B cell (primary cell): ENCODE measurements at regions not wholly inside any gene's neighbourhood (a gene's known extent, or its start where the extent isn't known, plus 50 kb on each side); places are given as distances from the start of the nearest gene placed in this dataset.

Experiments
- ATAC-seq: fragments of 200-7000 bp; cut with Tn5 transposase; one replicate; pipeline ENCODE4 v1.10.0; 2021; ENCODE audit warnings: low read depth, mild to moderate bottlenecking, moderate number of reproducible peaks, moderate library complexity
- CTCF ChIA-PET: fragments of 350-600 bp; sonication (Branson Sonifier 250); formaldehyde crosslinking; loops from one replicate; lab custom pipeline; 2021; ENCODE audit warnings: antibody characterized with exemption, inconsistent platforms; lab: Charles Lee
- POLR2A ChIA-PET: fragments of 350-600 bp; sonication (Branson Sonifier 250); formaldehyde crosslinking; loops from one replicate; lab custom pipeline; 2021; ENCODE audit warnings: antibody characterized with exemption; lab: Charles Lee
- DNase-seq: peaks from one replicate; pipeline ENCODE4 v3.0.0; 2013
- H2AFZ ChIP-seq: 2 replicates; pipeline ENCODE4 v1.6.1; 2012; ENCODE audit warnings: mild to moderate bottlenecking, low read depth, low read length; ENCODE audit not compliant: insufficient read depth, poor library complexity, severe bottlenecking
- H3K27ac ChIP-seq, 2 donors: 1 replicate in 1 of 2; 2 replicates in 1 of 2; pipeline ENCODE4 v1.5.1; 2012 to 2013; ENCODE audit warnings: low read length in 2 of 2, mild to moderate bottlenecking in 2 of 2, moderate library complexity in 1 of 2
- H3K27me3 ChIP-seq, 4 experiments: fragments of 200-600 bp in 1 of 4; sonication (generic) in 1 of 4; replicated peaks in 1 of 4; 1 replicate in 2 of 4; 2 replicates in 2 of 4; pipeline versions ENCODE4 v1.6.1 to v1.7.0; 2013 to 2016; ENCODE audit warnings: low read length in 3 of 4, mild to moderate bottlenecking in 2 of 4, mixed read lengths in 1 of 4, moderate library complexity in 1 of 4; ENCODE audit not compliant: insufficient read depth in 4 of 4, control insufficient read depth in 3 of 4; ENCODE audit errors: control extremely low read depth in 1 of 4
- H3K36me3 ChIP-seq, 2 experiments: replicated peaks in 1 of 2; 1 replicate in 1 of 2; 2 replicates in 1 of 2; pipeline versions ENCODE4 v1.6.1 to v1.7.1; 2013; ENCODE audit warnings: low read length in 1 of 2; ENCODE audit not compliant: insufficient read depth in 2 of 2, control insufficient read depth in 1 of 2; ENCODE audit errors: control extremely low read depth in 1 of 2, extremely low read depth in 1 of 2
- H3K4me1 ChIP-seq, 2 donors: fragments of 200-600 bp in 1 of 2; sonication (generic) in 1 of 2; 1 replicate in 1 of 2; 2 replicates in 1 of 2; pipeline versions ENCODE4 v1.5.1 to v1.6.1; 2013 to 2017; ENCODE audit warnings: low read length in 2 of 2; ENCODE audit not compliant: control insufficient read depth in 2 of 2, insufficient read depth in 2 of 2
- H3K4me2 ChIP-seq: replicated peaks from 2 replicates; pipeline ENCODE3; 2012; ENCODE audit warnings: mild to moderate bottlenecking, low read depth, low read length; ENCODE audit not compliant: poor library complexity, severe bottlenecking
- H3K4me3 ChIP-seq, 5 experiments: fragments of 200-600 bp in 1 of 5; sonication (generic) in 1 of 5; 1 replicate in 3 of 5; 2 replicates in 2 of 5; pipeline versions ENCODE4 v1.5.1 to v1.7.0; 2011 to 2016; ENCODE audit warnings: low read length in 4 of 5, mild to moderate bottlenecking in 4 of 5, low read depth in 2 of 5, control low read depth in 1 of 5, moderate library complexity in 1 of 5; ENCODE audit not compliant: insufficient read depth in 1 of 5; ENCODE audit errors: control extremely low read depth in 1 of 5, extremely low read depth in 1 of 5
- H3K79me2 ChIP-seq: fragments of 200-600 bp; sonication (generic); one replicate; pipeline ENCODE4 v1.6.0; 2016; ENCODE audit warnings: low read length; ENCODE audit not compliant: control insufficient read depth, insufficient read depth
- H3K9ac ChIP-seq: fragments of 200-600 bp; sonication (generic); 2 replicates; pipeline ENCODE4 v1.6.1; 2017; ENCODE audit warnings: mild to moderate bottlenecking, low read length, moderate library complexity
- H3K9me3 ChIP-seq, 3 donors: one replicate each; pipeline versions ENCODE4 v1.6.1 to v1.7.1; 2013; ENCODE audit warnings: low read length in 2 of 3; ENCODE audit not compliant: control insufficient read depth in 2 of 3, insufficient read depth in 1 of 3; ENCODE audit errors: control extremely low read depth in 1 of 3
- H4K20me1 ChIP-seq: 2 replicates; pipeline ENCODE4 v1.6.0; 2012; ENCODE audit warnings: mild to moderate bottlenecking, low read length; ENCODE audit not compliant: insufficient read depth, control insufficient read depth, poor library complexity, severe bottlenecking
- H3K27ac Mint-ChIP-seq: one replicate; pipeline ENCODE4 v1.8.0; 2021; ENCODE audit warnings: mixed read lengths
- H3K27me3 Mint-ChIP-seq: one replicate; pipeline ENCODE4 v1.8.0; 2021; ENCODE audit warnings: mixed read lengths
- H3K4me1 Mint-ChIP-seq: one replicate; pipeline ENCODE4 v1.8.0; 2021; ENCODE audit warnings: mixed read lengths
- H3K4me3 Mint-ChIP-seq: one replicate; pipeline ENCODE4 v1.8.0; 2021; ENCODE audit warnings: mixed read lengths
- H3K9me3 Mint-ChIP-seq: one replicate; pipeline ENCODE4 v1.8.0; 2022; ENCODE audit warnings: mixed read lengths; ENCODE audit not compliant: insufficient read depth
- EZH2 ChIP-seq: IDR thresholded peaks from 2 replicates; pipeline ENCODE4 v1.6.1; 2012; ENCODE audit warnings: borderline replicate concordance, low read depth, mild to moderate bottlenecking, moderate library complexity, low read length; ENCODE audit not compliant: insufficient read depth, poor library complexity, severe bottlenecking
- WGBS: methylation state at CpG from one replicate; pipeline ENCODE4 v1.1.5; 2013; ENCODE audit warnings: missing lambda C conversion rate; ENCODE audit not compliant: insufficient coverage; 5-methylcytosine and 5-hydroxymethylcytosine counted together
- intact Hi-C: fragments of 100-400 bp; cut with micrococcal nuclease; formaldehyde crosslinking; loops from one replicate; pipeline ENCODE4 v1.10.0; 2022
- TF ChIP-seq, protein P1 (sequence below): fragments of 200-600 bp; IDR thresholded peaks from one replicate; pipeline ENCODE4 v1.8.0; 2022; ENCODE audit warnings: antibody characterized with exemption, mild to moderate bottlenecking

DNA sequence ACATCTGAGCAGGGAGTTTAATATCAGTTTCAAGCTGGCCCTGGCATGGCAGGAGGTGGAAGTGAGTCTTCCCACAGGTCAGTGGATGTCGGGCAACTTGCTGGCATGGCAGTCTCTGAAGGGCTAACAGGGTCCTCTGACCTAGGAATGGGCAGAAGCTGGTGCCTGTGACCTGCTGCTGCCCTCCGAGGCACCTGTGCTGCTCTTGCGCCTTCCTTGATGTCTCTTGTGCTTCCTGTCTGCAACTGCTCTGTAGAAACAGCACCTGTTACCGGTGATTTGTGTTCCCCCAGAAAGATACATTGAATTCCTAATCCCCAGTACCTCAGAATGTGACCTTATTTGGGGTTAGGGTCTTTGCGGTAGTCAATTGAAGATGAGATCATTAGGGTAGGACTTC, 86.5 kb upstream of the SLC22A11 start:
- CTCF ChIA-PET, result no interaction called here
- no peaks in the 10 kb centered on the region for H3K79me2 ChIP-seq
- H3K27ac ChIP-seq, result no peak overlapping the region
- H4K20me1 ChIP-seq, result no peaks in the 10 kb centered on the region
- no peaks in the 10 kb centered on the region for H3K36me3 ChIP-seq
- POLR2A ChIA-PET, result no interaction called here
- no peaks in the 10 kb centered on the region for H3K4me1 ChIP-seq
- H3K27ac Mint-ChIP-seq, result no peak overlapping the region
- H3K9ac ChIP-seq, result no peak overlapping the region
- intact Hi-C loops, result no loop called here
- 65% methylated on average over 4 of the region's 5 CpGs for WGBS
- H3K4me3 Mint-ChIP-seq, result no peak overlapping the region
- H3K9me3 Mint-ChIP-seq, result peaks cover 2% of the 10 kb centered on the region
- no peak for TF ChIP-seq EZH2
- TF ChIP-seq, protein P1, sequence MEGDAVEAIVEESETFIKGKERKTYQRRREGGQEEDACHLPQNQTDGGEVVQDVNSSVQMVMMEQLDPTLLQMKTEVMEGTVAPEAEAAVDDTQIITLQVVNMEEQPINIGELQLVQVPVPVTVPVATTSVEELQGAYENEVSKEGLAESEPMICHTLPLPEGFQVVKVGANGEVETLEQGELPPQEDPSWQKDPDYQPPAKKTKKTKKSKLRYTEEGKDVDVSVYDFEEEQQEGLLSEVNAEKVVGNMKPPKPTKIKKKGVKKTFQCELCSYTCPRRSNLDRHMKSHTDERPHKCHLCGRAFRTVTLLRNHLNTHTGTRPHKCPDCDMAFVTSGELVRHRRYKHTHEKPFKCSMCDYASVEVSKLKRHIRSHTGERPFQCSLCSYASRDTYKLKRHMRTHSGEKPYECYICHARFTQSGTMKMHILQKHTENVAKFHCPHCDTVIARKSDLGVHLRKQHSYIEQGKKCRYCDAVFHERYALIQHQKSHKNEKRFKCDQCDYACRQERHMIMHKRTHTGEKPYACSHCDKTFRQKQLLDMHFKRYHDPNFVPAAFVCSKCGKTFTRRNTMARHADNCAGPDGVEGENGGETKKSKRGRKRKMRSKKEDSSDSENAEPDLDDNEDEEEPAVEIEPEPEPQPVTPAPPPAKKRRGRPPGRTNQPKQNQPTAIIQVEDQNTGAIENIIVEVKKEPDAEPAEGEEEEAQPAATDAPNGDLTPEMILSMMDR, result no peak
- H2AFZ ChIP-seq, result no peak overlapping the region
- H3K4me1 Mint-ChIP-seq, result no peaks in the 10 kb centered on the region
- DNase-seq (no peak), ATAC-seq (no peak)
- H3K9me3 ChIP-seq, result no peaks in the 10 kb centered on the region
- no peak overlapping the region for H3K4me3 ChIP-seq
- H3K27me3 ChIP-seq, result no peaks in the 10 kb centered on the region
- peaks cover 32% of the 10 kb centered on the region for H3K27me3 Mint-ChIP-seq
- H3K4me2 ChIP-seq, result no peak overlapping the region

DNA sequence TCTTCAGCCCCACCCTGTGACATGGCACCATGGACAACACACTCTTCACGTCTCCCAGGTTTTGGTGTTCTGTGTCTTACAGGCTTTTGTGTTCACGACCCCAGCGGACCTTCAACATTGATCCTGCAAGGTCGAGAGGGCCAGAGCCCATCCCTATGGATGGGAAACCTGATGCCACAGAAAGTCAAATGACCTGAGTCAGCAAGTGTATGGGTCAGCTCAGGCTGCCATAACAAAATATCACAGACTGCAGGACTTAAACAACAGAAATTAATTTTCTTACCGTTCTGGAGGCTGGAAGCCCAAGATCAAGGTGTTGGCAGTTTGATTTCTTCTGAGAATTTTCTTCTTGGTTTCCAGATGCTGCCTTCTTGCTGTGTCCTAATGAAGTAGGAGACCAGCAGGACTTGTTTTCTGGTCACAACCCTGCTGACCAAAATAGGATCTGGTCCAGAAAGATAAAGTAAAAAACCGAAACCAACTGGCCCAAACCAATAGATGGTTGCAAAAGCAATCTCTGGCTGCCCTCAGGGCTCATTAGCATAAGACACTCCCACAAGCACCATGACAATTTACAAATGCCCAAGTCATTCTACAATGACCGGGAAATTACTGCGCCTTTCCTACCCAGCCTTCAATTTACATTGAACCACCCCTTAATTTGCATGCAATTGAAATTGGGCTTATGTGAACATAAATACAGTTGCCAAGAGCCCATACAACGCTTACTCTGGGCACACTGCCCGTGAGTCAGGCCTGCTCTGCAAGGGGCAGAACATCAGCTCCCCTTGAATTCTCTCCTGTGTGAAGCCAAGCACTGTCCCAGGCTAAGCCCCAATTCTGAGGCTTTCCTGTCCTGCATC, 82.9 kb upstream of the SLC22A11 start:
- ATAC-seq (no peak), DNase-seq (no peak)
- Histone ChIP-seq H3K4me2 (no peak overlapping the region), H3K9ac (no peak overlapping the region), H3K4me1 (no peaks in the 10 kb centered on the region), H3K4me3 (no peak overlapping the region), H3K36me3 (no peaks in the 10 kb centered on the region), H3K9me3 (no peaks in the 10 kb centered on the region), H4K20me1 (no peaks in the 10 kb centered on the region), H3K27ac (no peak overlapping the region), H3K79me2 (no peaks in the 10 kb centered on the region), H3K27me3 (no peaks in the 10 kb centered on the region), H2AFZ (no peak overlapping the region)
- ChIA-PET CTCF (no interaction called here), POLR2A (no interaction called here)
- H3K27me3 Mint-ChIP-seq, result peaks cover 43% of the 10 kb centered on the region
- 94% methylated on average over 6 of the region's 10 CpGs for WGBS
- no peak overlapping the region for H3K27ac Mint-ChIP-seq
- H3K4me3 Mint-ChIP-seq, result no peak overlapping the region
- intact Hi-C loops, result no loop called here
- TF ChIP-seq, protein P1, result no peak
- no peak for TF ChIP-seq EZH2
- peaks cover 2% of the 10 kb centered on the region for H3K9me3 Mint-ChIP-seq
- H3K4me1 Mint-ChIP-seq, result no peaks in the 10 kb centered on the region
